ENCODE measurements at regions not wholly inside any gene's neighbourhood (a gene's known extent, or its start where the extent isn't known, plus 50 kb on each side); places are given as distances from the start of the nearest gene placed in this dataset.

GRCh38 chr15:66963710-66964109 is 101.7 kb upstream of the SMAD3 start:
- H3K36me3 ChIP-seq: no peaks in the 10 kb centered on the region
- no peak overlapping the region for H3K4me3 ChIP-seq (ENCODE audit: low read depth, low read length)
- no peak for TF ChIP-seq CTCF (IDR thresholded peaks at IDR 0.05; ENCODE audit: low read depth, low read length)
- no peaks in the 10 kb centered on the region for H3K27me3 ChIP-seq
- no peaks in the 10 kb centered on the region for H3K4me1 ChIP-seq
- DNase-seq: no peak
- H3K9me3 ChIP-seq: no peaks in the 10 kb centered on the region

- no peak for TF ChIP-seq CTCF (IDR thresholded peaks at IDR 0.05; ENCODE audit: low read depth, low read length)
- Histone ChIP-seq H3K36me3 (no peaks in the 10 kb centered on the region), H3K4me3 (ENCODE audit: low read depth, low read length) (no peak overlapping the region), H3K9me3 (no peaks in the 10 kb centered on the region), H3K27me3 (no peaks in the 10 kb centered on the region), H3K4me1 (no peaks in the 10 kb centered on the region)
- DNase-seq: no peak
Measured at GRCh38 chr15:66964111-66964738, 101.2 kb upstream of the SMAD3 start.

- Histone ChIP-seq H3K4me3 (ENCODE audit: low read depth, low read length) (no peak overlapping the region), H3K36me3 (no peaks in the 10 kb centered on the region), H3K9me3 (no peaks in the 10 kb centered on the region), H3K4me1 (no peaks in the 10 kb centered on the region), H3K27me3 (no peaks in the 10 kb centered on the region)
- TF ChIP-seq CTCF (IDR thresholded peaks at IDR 0.05; ENCODE audit: low read depth, low read length): no peak
- DNase-seq: no peak
Measured at GRCh38 chr15:66964791-66965190, 100.6 kb upstream of the SMAD3 start.

GRCh38 chr15:66965201-66965900 is 100.1 kb upstream of the SMAD3 start:
- no peak for DNase-seq
- TF ChIP-seq CTCF (IDR thresholded peaks at IDR 0.05; ENCODE audit: low read depth, low read length): no peak
- H3K36me3 ChIP-seq: no peaks in the 10 kb centered on the region
- no peaks in the 10 kb centered on the region for H3K9me3 ChIP-seq
- no peaks in the 10 kb centered on the region for H3K4me1 ChIP-seq
- H3K4me3 ChIP-seq (ENCODE audit: low read depth, low read length): no peak overlapping the region
- H3K27me3 ChIP-seq: no peaks in the 10 kb centered on the region

GRCh38 chr15:66966256-66966655 is 99.1 kb upstream of the SMAD3 start:
- no peaks in the 10 kb centered on the region for H3K27me3 ChIP-seq
- H3K4me3 ChIP-seq (ENCODE audit: low read depth, low read length): no peak overlapping the region
- H3K4me1 ChIP-seq: no peaks in the 10 kb centered on the region
- no peaks in the 10 kb centered on the region for H3K9me3 ChIP-seq
- H3K36me3 ChIP-seq: no peaks in the 10 kb centered on the region
- no peak; the same call in 1 of the 2 replicates for TF ChIP-seq CTCF (IDR thresholded peaks at IDR 0.05; ENCODE audit: low read depth, low read length)
- DNase-seq: no peak

All from BE2C (cell line).